ENCODE measurements at regions not wholly inside any gene's neighbourhood (a gene's known extent, or its start where the extent isn't known, plus 50 kb on each side); places are given as distances from the start of the nearest gene placed in this dataset.

- no peaks in the 10 kb centered on the region for H3K4me1 Mint-ChIP-seq
- H3K27me3 Mint-ChIP-seq, result peaks cover 10% of the 10 kb centered on the region
- no peaks in the 10 kb centered on the region for H3K36me3 Mint-ChIP-seq (ENCODE audit: low read depth)
- H3K4me3 Mint-ChIP-seq, result no peak overlapping the region
- H3K27ac Mint-ChIP-seq, result no peak overlapping the region
- H3K9me3 Mint-ChIP-seq, result no peaks in the 10 kb centered on the region
- ATAC-seq, result no peak
- no peak for DNase-seq
Measured at GRCh38 chr5:175285261-175285660, 158.7 kb downstream of the DRD1 start.

GRCh38 chr5:175284806-175285205 lies 159.2 kb downstream of the DRD1 start:
- Mint-ChIP-seq H3K27me3 (peaks cover 10% of the 10 kb centered on the region), H3K27ac (no peak overlapping the region), H3K36me3 (ENCODE audit: low read depth) (no peaks in the 10 kb centered on the region), H3K4me1 (no peaks in the 10 kb centered on the region), H3K4me3 (no peak overlapping the region), H3K9me3 (no peaks in the 10 kb centered on the region)
- ATAC-seq, result no peak
- no peak for DNase-seq

GRCh38 chr5:175282611-175283225 lies 161.3 kb downstream of the DRD1 start:
- DNase-seq (no peak), ATAC-seq (no peak)
- Mint-ChIP-seq H3K27ac (no peak overlapping the region), H3K27me3 (peaks cover 10% of the 10 kb centered on the region), H3K36me3 (ENCODE audit: low read depth) (no peaks in the 10 kb centered on the region), H3K9me3 (no peaks in the 10 kb centered on the region), H3K4me1 (no peaks in the 10 kb centered on the region), H3K4me3 (no peak overlapping the region)

GRCh38 chr5:175281714-175282113 lies 162.3 kb downstream of the DRD1 start:
- ATAC-seq (no peak), DNase-seq (no peak)
- no peaks in the 10 kb centered on the region for H3K9me3 Mint-ChIP-seq
- H3K27me3 Mint-ChIP-seq, result peaks cover 7% of the 10 kb centered on the region
- H3K27ac Mint-ChIP-seq, result no peak overlapping the region
- H3K4me1 Mint-ChIP-seq, result no peaks in the 10 kb centered on the region
- no peak overlapping the region for H3K4me3 Mint-ChIP-seq
- no peaks in the 10 kb centered on the region for H3K36me3 Mint-ChIP-seq (ENCODE audit: low read depth)

GRCh38 chr5:175281257-175281656 lies 162.7 kb downstream of the DRD1 start:
- no peak for ATAC-seq
- Mint-ChIP-seq H3K36me3 (ENCODE audit: low read depth) (no peaks in the 10 kb centered on the region), H3K27ac (no peak overlapping the region), H3K9me3 (no peaks in the 10 kb centered on the region), H3K4me3 (no peak overlapping the region), H3K4me1 (no peaks in the 10 kb centered on the region), H3K27me3 (peaks cover 7% of the 10 kb centered on the region)
- no peak for DNase-seq

GRCh38 chr5:175279506-175279905 lies 164.5 kb downstream of the DRD1 start:
- no peaks in the 10 kb centered on the region for H3K36me3 Mint-ChIP-seq (ENCODE audit: low read depth)
- H3K9me3 Mint-ChIP-seq, result no peaks in the 10 kb centered on the region

GRCh38 chr5:175275748-175276147 lies 168.2 kb downstream of the DRD1 start:
- H3K4me1 Mint-ChIP-seq, result no peaks in the 10 kb centered on the region
- H3K27me3 Mint-ChIP-seq, result peaks cover 5% of the 10 kb centered on the region
- no peak overlapping the region for H3K4me3 Mint-ChIP-seq
- no peak overlapping the region for H3K27ac Mint-ChIP-seq
- no peak for DNase-seq
- no peaks in the 10 kb centered on the region for H3K36me3 Mint-ChIP-seq (ENCODE audit: low read depth)
- ATAC-seq, result no peak
- H3K9me3 Mint-ChIP-seq, result peaks cover 4% of the 10 kb centered on the region

More at GRCh38 chr5:175279506-175279905, 164.5 kb downstream of the DRD1 start:
- Mint-ChIP-seq H3K4me3 (no peak overlapping the region), H3K27me3 (peaks cover 5% of the 10 kb centered on the region), H3K4me1 (no peaks in the 10 kb centered on the region), H3K27ac (no peak overlapping the region)
- DNase-seq, result no peak
- no peak for ATAC-seq

- Mint-ChIP-seq H3K4me3 (no peak overlapping the region), H3K27ac (no peak overlapping the region)
Measured at GRCh38 chr5:175275097-175275496, 168.9 kb downstream of the DRD1 start.

GRCh38 chr5:175274171-175274570 lies 169.8 kb downstream of the DRD1 start:
- Mint-ChIP-seq H3K4me1 (no peaks in the 10 kb centered on the region), H3K36me3 (ENCODE audit: low read depth) (no peaks in the 10 kb centered on the region), H3K27me3 (peaks cover 5% of the 10 kb centered on the region), H3K9me3 (peaks cover 4% of the 10 kb centered on the region), H3K4me3 (no peak overlapping the region), H3K27ac (no peak overlapping the region)
- no peak for ATAC-seq
- DNase-seq, result no peak

More at GRCh38 chr5:175275097-175275496, 168.9 kb downstream of the DRD1 start:
- no peaks in the 10 kb centered on the region for H3K4me1 Mint-ChIP-seq
- H3K36me3 Mint-ChIP-seq (ENCODE audit: low read depth), result no peaks in the 10 kb centered on the region
- no peak for DNase-seq
- ATAC-seq, result no peak
- H3K9me3 Mint-ChIP-seq, result peaks cover 4% of the 10 kb centered on the region
- H3K27me3 Mint-ChIP-seq, result peaks cover 5% of the 10 kb centered on the region

- no peak overlapping the region for H3K27ac Mint-ChIP-seq
- no peaks in the 10 kb centered on the region for H3K36me3 Mint-ChIP-seq (ENCODE audit: low read depth)
- H3K4me1 Mint-ChIP-seq, result no peaks in the 10 kb centered on the region
- H3K27me3 Mint-ChIP-seq, result peaks cover 5% of the 10 kb centered on the region
- DNase-seq (no peak), ATAC-seq (no peak)
- peaks cover 7% of the 10 kb centered on the region for H3K9me3 Mint-ChIP-seq
- H3K4me3 Mint-ChIP-seq, result no peak overlapping the region
Measured at GRCh38 chr5:175264406-175264805, 179.6 kb downstream of the DRD1 start.

- ATAC-seq (no peak), DNase-seq (no peak)
- H3K27ac Mint-ChIP-seq, result no peak overlapping the region
- H3K36me3 Mint-ChIP-seq (ENCODE audit: low read depth), result no peaks in the 10 kb centered on the region
- peaks cover 7% of the 10 kb centered on the region for H3K9me3 Mint-ChIP-seq
- H3K4me1 Mint-ChIP-seq, result no peaks in the 10 kb centered on the region
- H3K27me3 Mint-ChIP-seq, result peaks cover 5% of the 10 kb centered on the region
- no peak overlapping the region for H3K4me3 Mint-ChIP-seq
Measured at GRCh38 chr5:175263776-175264175, 180.2 kb downstream of the DRD1 start.

- Mint-ChIP-seq H3K9me3 (peaks cover 7% of the 10 kb centered on the region), H3K4me1 (no peaks in the 10 kb centered on the region), H3K36me3 (ENCODE audit: low read depth) (no peaks in the 10 kb centered on the region), H3K4me3 (no peak overlapping the region), H3K27me3 (peaks cover 8% of the 10 kb centered on the region), H3K27ac (no peak overlapping the region)
- DNase-seq, result no peak
- no peak for ATAC-seq
Measured at GRCh38 chr5:175261526-175261925, 182.5 kb downstream of the DRD1 start.

GRCh38 chr5:175261037-175261436 lies 182.9 kb downstream of the DRD1 start:
- Mint-ChIP-seq H3K9me3 (peaks cover 7% of the 10 kb centered on the region), H3K36me3 (ENCODE audit: low read depth) (no peaks in the 10 kb centered on the region), H3K4me1 (no peaks in the 10 kb centered on the region), H3K27me3 (peaks cover 8% of the 10 kb centered on the region), H3K4me3 (no peak overlapping the region), H3K27ac (no peak overlapping the region)
- ATAC-seq, result no peak
- no peak for DNase-seq

- no peak overlapping the region for H3K27ac Mint-ChIP-seq
- no peak for DNase-seq
- peaks cover 8% of the 10 kb centered on the region for H3K4me1 Mint-ChIP-seq
- no peak overlapping the region for H3K4me3 Mint-ChIP-seq
- no peaks in the 10 kb centered on the region for H3K36me3 Mint-ChIP-seq (ENCODE audit: low read depth)
- peaks cover 5% of the 10 kb centered on the region for H3K27me3 Mint-ChIP-seq
- H3K9me3 Mint-ChIP-seq, result peaks cover 2% of the 10 kb centered on the region
- ATAC-seq, result no peak
Measured at GRCh38 chr5:175257847-175258194, 186.2 kb downstream of the DRD1 start.

GRCh38 chr5:175257128-175257846 lies 186.7 kb downstream of the DRD1 start:
- ATAC-seq, result no peak
- DNase-seq, result no peak
- H3K36me3 Mint-ChIP-seq (ENCODE audit: low read depth), result no peaks in the 10 kb centered on the region
- H3K9me3 Mint-ChIP-seq, result no peaks in the 10 kb centered on the region
- H3K27ac Mint-ChIP-seq, result no peak overlapping the region
- peaks cover 8% of the 10 kb centered on the region for H3K4me1 Mint-ChIP-seq
- peaks cover 5% of the 10 kb centered on the region for H3K27me3 Mint-ChIP-seq
- no peak overlapping the region for H3K4me3 Mint-ChIP-seq
